Natural killer cell (primary cell): ENCODE measurements at regions not wholly inside any gene's neighbourhood (a gene's known extent, or its start where the extent isn't known, plus 50 kb on each side); places are given as distances from the start of the nearest gene placed in this dataset.
"Not testable (repeated sequence)": the region's sequence is repeated elsewhere in the genome, so short reads cannot be mapped to it uniquely, and the experiment has no call there.

ENCODE experiments used
- ATAC-seq, 3 donors: fragments of 150-1000 bp in 2 of 3; fragments of 200-7000 bp in 1 of 3; cut with Tn5 transposase; 1 replicate in 1 of 3; 2 replicates in 2 of 3; pipeline ENCODE4 v1.10.0; 2021; ENCODE audit warnings: mild to moderate bottlenecking in 2 of 3, moderate library complexity in 2 of 3
- DNase-seq, 2 donors: peaks; one replicate each; pipeline versions ENCODE4 v3.0.0 to v3.0.0-alpha.2; 2013 to 2021; ENCODE audit warnings: mixed read lengths in 1 of 2
- H3K27ac ChIP-seq: one replicate; pipeline ENCODE4 v1.5.1; 2013; ENCODE audit warnings: mild to moderate bottlenecking, low read length
- H3K27me3 ChIP-seq: one replicate; pipeline ENCODE4 v1.6.1; 2013; ENCODE audit warnings: low read length; ENCODE audit not compliant: control insufficient read depth, insufficient read depth
- H3K36me3 ChIP-seq: one replicate; pipeline ENCODE4 v1.6.1; 2013; ENCODE audit warnings: low read length; ENCODE audit not compliant: control insufficient read depth, insufficient read depth
- H3K4me1 ChIP-seq: one replicate; pipeline ENCODE4 v1.6.1; 2013; ENCODE audit warnings: low read length; ENCODE audit not compliant: control insufficient read depth, insufficient read depth
- H3K4me3 ChIP-seq: one replicate; pipeline ENCODE4 v1.5.1; 2013; ENCODE audit warnings: low read length
- H3K9me3 ChIP-seq: one replicate; pipeline ENCODE4 v1.6.1; 2013; ENCODE audit warnings: low read length; ENCODE audit not compliant: control insufficient read depth, insufficient read depth
- H3K27ac Mint-ChIP-seq, 2 donors: one replicate each; pipeline ENCODE4 v1.8.0; 2022; ENCODE audit warnings: mild to moderate bottlenecking in 2 of 2, mixed read lengths in 2 of 2, moderate library complexity in 1 of 2
- H3K27me3 Mint-ChIP-seq, 2 donors: one replicate each; pipeline ENCODE4 v1.8.0; 2022; ENCODE audit warnings: low read depth in 2 of 2, mixed read lengths in 2 of 2
- H3K36me3 Mint-ChIP-seq: one replicate; pipeline ENCODE4 v1.8.0; 2022; ENCODE audit warnings: mixed read lengths
- H3K4me1 Mint-ChIP-seq, 2 donors: one replicate each; pipeline ENCODE4 v1.8.0; 2022; ENCODE audit warnings: mixed read lengths in 2 of 2
- H3K4me3 Mint-ChIP-seq: one replicate; pipeline ENCODE4 v1.8.0; 2022; ENCODE audit warnings: mild to moderate bottlenecking, moderate library complexity, mixed read lengths
- H3K9me3 Mint-ChIP-seq, 2 donors: one replicate each; pipeline ENCODE4 v1.8.0; 2022; ENCODE audit warnings: mixed read lengths in 2 of 2
- CTCF ChIP-seq: fragments of 200-600 bp; IDR thresholded peaks from one replicate; pipeline ENCODE4 v1.8.0; 2022; ENCODE audit warnings: antibody characterized with exemption
- WGBS: methylation state at CpG from one replicate; pipeline ENCODE4 v1.1.7; 2013; ENCODE audit warnings: missing lambda C conversion rate; ENCODE audit not compliant: insufficient coverage; 5-methylcytosine and 5-hydroxymethylcytosine counted together
- intact Hi-C: fragments of 100-400 bp; cut with micrococcal nuclease; formaldehyde crosslinking; loops from one replicate; pipeline ENCODE4 v1.14.2; 2022

- no peak overlapping the region for H3K4me3 Mint-ChIP-seq
- 87% methylated on average over 11 of the region's 11 CpGs for WGBS
- no peaks in the 10 kb centered on the region for H3K27me3 ChIP-seq
- H3K9me3 Mint-ChIP-seq: peaks cover 0 to 3% of the 10 kb centered on the region in 2 donors
- no peak overlapping the region for H3K27ac Mint-ChIP-seq
- TF ChIP-seq CTCF: no peak
- H3K27ac ChIP-seq: no peak overlapping the region
- H3K4me3 ChIP-seq: no peak overlapping the region
- no peaks in the 10 kb centered on the region for H3K4me1 ChIP-seq
- DNase-seq (no peak), ATAC-seq (no peak)
- no peaks in the 10 kb centered on the region for H3K36me3 ChIP-seq
- H3K9me3 ChIP-seq: no peaks in the 10 kb centered on the region
- intact Hi-C loops: no loop called here
- no peaks in the 10 kb centered on the region for H3K4me1 Mint-ChIP-seq
- no peaks in the 10 kb centered on the region for H3K36me3 Mint-ChIP-seq
- peaks cover 11 to 12% of the 10 kb centered on the region in 2 donors for H3K27me3 Mint-ChIP-seq
Observed at GRCh38 chr16:86231321-86231995, 278.9 kb upstream of the FOXF1 start.

- no peaks in the 10 kb centered on the region for H3K36me3 Mint-ChIP-seq
- H3K27ac ChIP-seq: no peak overlapping the region
- no peaks in the 10 kb centered on the region for H3K36me3 ChIP-seq
- H3K9me3 Mint-ChIP-seq: peaks cover 0 to 3% of the 10 kb centered on the region in 2 donors
- no peaks in the 10 kb centered on the region for H3K27me3 ChIP-seq
- H3K9me3 ChIP-seq: no peaks in the 10 kb centered on the region
- no peak for TF ChIP-seq CTCF
- no peaks in the 10 kb centered on the region for H3K4me1 ChIP-seq
- WGBS: 82% methylated on average over 9 of the region's 9 CpGs
- no peak for DNase-seq
- H3K4me3 Mint-ChIP-seq: no peak overlapping the region
- intact Hi-C loops: no loop called here
- H3K4me3 ChIP-seq: no peak overlapping the region
- ATAC-seq: no peak
- H3K27me3 Mint-ChIP-seq: peaks cover 11 to 12% of the 10 kb centered on the region in 2 donors
- no peaks in the 10 kb centered on the region for H3K4me1 Mint-ChIP-seq
- no peak overlapping the region for H3K27ac Mint-ChIP-seq
Observed at GRCh38 chr16:86231996-86232350, 278.4 kb upstream of the FOXF1 start.

- Mint-ChIP-seq H3K4me1 (no peaks in the 10 kb centered on the region), H3K9me3 (peaks cover 0 to 3% of the 10 kb centered on the region in 2 donors), H3K27me3 (peaks cover 11% of the 10 kb centered on the region in 2 donors), H3K27ac (no peak overlapping the region), H3K4me3 (no peak overlapping the region), H3K36me3 (no peaks in the 10 kb centered on the region)
- WGBS: 87% methylated on average over 9 of the region's 9 CpGs
- DNase-seq (no peak), ATAC-seq (no peak)
- no peak overlapping the region for H3K4me3 ChIP-seq
- no peak for TF ChIP-seq CTCF
- intact Hi-C loops: no loop called here
- no peaks in the 10 kb centered on the region for H3K4me1 ChIP-seq
- no peaks in the 10 kb centered on the region for H3K27me3 ChIP-seq
- no peaks in the 10 kb centered on the region for H3K36me3 ChIP-seq
- H3K9me3 ChIP-seq: no peaks in the 10 kb centered on the region
- no peak overlapping the region for H3K27ac ChIP-seq
Observed at GRCh38 chr16:86232496-86232895, 277.8 kb upstream of the FOXF1 start.

- H3K4me3 ChIP-seq, H3K36me3 ChIP-seq, H3K27me3 Mint-ChIP-seq, H3K9me3 Mint-ChIP-seq, H3K27ac ChIP-seq, H3K9me3 ChIP-seq, H3K36me3 Mint-ChIP-seq, H3K4me3 Mint-ChIP-seq, H3K27ac Mint-ChIP-seq, intact Hi-C loops, H3K4me1 Mint-ChIP-seq, DNase-seq, H3K27me3 ChIP-seq, ATAC-seq, H3K4me1 ChIP-seq: not testable (repeated sequence)
- 85% methylated on average over 12 of the region's 15 CpGs for WGBS
Observed at GRCh38 chr16:86233506-86233905, 276.8 kb upstream of the FOXF1 start.
